ENCODE measurements at regions not wholly inside any gene's neighbourhood (a gene's known extent, or its start where the extent isn't known, plus 50 kb on each side); places are given as distances from the start of the nearest gene placed in this dataset.

GRCh38 chr1:228873709-228874108 lies 138.4 kb downstream of the RHOU start:
- TF ChIP-seq CTCF (IDR thresholded peaks at IDR 0.05) (no peak), POLR2A (IDR thresholded peaks at IDR 0.05) (no peak), POLR2AphosphoS5 (IDR thresholded peaks at IDR 0.05) (no peak), EP300 (IDR thresholded peaks at IDR 0.05) (no peak)
